Activated T-cell treated with anti-CD3 and anti-CD28 coated beads for 48 hours (primary cell): ENCODE measurements at regions not wholly inside any gene's neighbourhood (a gene's known extent, or its start where the extent isn't known, plus 50 kb on each side); places are given as distances from the start of the nearest gene placed in this dataset.
"Not testable (repeated sequence)": the region's sequence is repeated elsewhere in the genome, so short reads cannot be mapped to it uniquely, and the experiment has no call there.

Source experiments
- DNase-seq: peaks from one replicate; pipeline ENCODE4 v3.0.0-alpha.2; 2020; ENCODE audit warnings: low read depth

GRCh38 chr5:37915097-37915736 lies 75.4 kb upstream of the GDNF start:
- DNase-seq: no peak

- DNase-seq: not testable (repeated sequence)
These were observed 69.9 kb upstream of the GDNF start for GRCh38 chr5:37909610-37910266.

GRCh38 chr5:37906416-37906815 lies 66.6 kb upstream of the GDNF start:
- no peak for DNase-seq

GRCh38 chr5:37905230-37905629 lies 65.4 kb upstream of the GDNF start:
- DNase-seq: no peak

- no peak for DNase-seq
These were observed 62.5 kb upstream of the GDNF start for GRCh38 chr5:37902323-37902722.

- no peak for DNase-seq
These were observed 60.9 kb upstream of the GDNF start for GRCh38 chr5:37900692-37901091.

GRCh38 chr5:37899037-37899436 lies 59.2 kb upstream of the GDNF start:
- no peak for DNase-seq

- DNase-seq: no peak
These were observed 56.3 kb upstream of the GDNF start for GRCh38 chr5:37896159-37896558.

- no peak for DNase-seq
These were observed 53.7 kb upstream of the GDNF start for GRCh38 chr5:37893434-37894134.

GRCh38 chr5:37892586-37892985 lies 52.7 kb upstream of the GDNF start:
- DNase-seq: no peak

GRCh38 chr5:37891832-37892231 lies 52.0 kb upstream of the GDNF start:
- DNase-seq: no peak

- no peak for DNase-seq
These were observed 49.9 kb upstream of the GDNF start for GRCh38 chr5:37889612-37890317.
